ENCODE measurements at regions not wholly inside any gene's neighbourhood (a gene's known extent, or its start where the extent isn't known, plus 50 kb on each side); places are given as distances from the start of the nearest gene placed in this dataset.

DNA sequence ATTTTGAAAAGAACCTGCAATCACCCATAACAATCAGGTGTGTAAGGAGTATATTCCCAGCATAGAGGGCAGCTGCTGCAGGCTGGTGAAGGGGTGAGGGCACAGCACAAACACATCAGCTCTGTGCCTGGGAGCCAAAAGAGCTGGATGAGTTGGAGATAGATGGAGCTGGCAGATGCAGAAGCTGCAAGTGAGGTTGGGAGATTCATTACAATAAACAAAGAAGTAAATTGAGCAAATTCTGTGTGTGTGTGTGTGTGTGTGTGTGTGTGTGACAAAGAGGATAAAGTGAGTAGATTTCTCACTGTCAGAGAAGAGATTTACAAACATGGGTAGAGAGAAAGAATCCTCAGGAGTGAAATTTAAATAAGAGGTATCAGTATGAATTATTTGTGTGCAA, 994.7 kb downstream of the EPHA3 start:
- no peak for DNase-seq (ENCODE audit: low read depth, low spot score)
- Histone ChIP-seq H3K79me2 (ENCODE audit: control insufficient read depth, insufficient read depth, low read length) (no peaks in the 10 kb centered on the region), H3K9ac (replicated peaks; ENCODE audit: extremely low read depth, insufficient read depth, low read length) (no peak overlapping the region), H4K20me1 (replicated peaks; ENCODE audit: control insufficient read depth, extremely low read depth, insufficient read depth, low read length) (no peaks in the 10 kb centered on the region), H2AFZ (ENCODE audit: low read depth, low read length) (no peak overlapping the region), H3K4me1 (ENCODE audit: control insufficient read depth, extremely low read depth, insufficient read depth, low read length) (no peaks in the 10 kb centered on the region), H3K4me2 (ENCODE audit: insufficient read depth, low read length) (no peak overlapping the region), H3K27ac (ENCODE audit: insufficient read depth, low read depth, low read length) (no peak overlapping the region), H3K9me3 (replicated peaks; ENCODE audit: control insufficient read depth, insufficient read depth, low read length) (peaks cover 2% of the 10 kb centered on the region), H3K9me1 (replicated peaks; ENCODE audit: control insufficient read depth, extremely low read depth, insufficient read depth, low read length) (no peaks in the 10 kb centered on the region), H3K36me3 (ENCODE audit: control insufficient read depth in 2 of 2, extremely low read depth in 1 of 2, insufficient read depth in 2 of 2, low read length in 2 of 2) (no peaks in the 10 kb centered on the region), H3K27me3 (ENCODE audit: control insufficient read depth in 2 of 2, insufficient read depth in 2 of 2, low read length in 2 of 2) (no peaks in the 10 kb centered on the region), H3K4me3 (replicated peaks in 1 of 3; ENCODE audit: insufficient read depth in 1 of 3, low read depth in 1 of 3, low read length in 3 of 3) (no peak overlapping the region)
- FAIRE-seq = no peak
- dilution Hi-C loops (cut with MboI; ENCODE audit: extremely low pct_ligation_motif_present, low sequenced_read_pairs) = no loop called here
- intact Hi-C loops (cut with micrococcal nuclease) = no loop called here
- POLR2A ChIA-PET = no interaction called here
- CTCF ChIA-PET = no interaction called here
- TF ChIP-seq POLR2A (IDR thresholded peaks at IDR 0.05; ENCODE audit: low read depth, low read length) (no peak), JUN (IDR thresholded peaks at IDR 0.05; ENCODE audit: borderline replicate concordance, insufficient read depth, insufficient read length, low read depth) (no peak), GATA2 (IDR thresholded peaks at IDR 0.05; ENCODE audit: insufficient read depth, insufficient read length, low read depth, low read length) (no peak), POLR2AphosphoS5 (IDR thresholded peaks at IDR 0.05; ENCODE audit: insufficient read depth, low read depth, low read length) (no peak), EZH2 (IDR thresholded peaks at IDR 0.05; ENCODE audit: borderline replicate concordance, low read depth, low read length, severe bottlenecking) (no peak), MYC (IDR thresholded peaks at IDR 0.05; ENCODE audit: low read depth, low read length) (no peak)
- TF ChIP-seq, protein P1, sequence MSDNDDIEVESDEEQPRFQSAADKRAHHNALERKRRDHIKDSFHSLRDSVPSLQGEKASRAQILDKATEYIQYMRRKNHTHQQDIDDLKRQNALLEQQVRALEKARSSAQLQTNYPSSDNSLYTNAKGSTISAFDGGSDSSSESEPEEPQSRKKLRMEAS (IDR thresholded peaks at IDR 0.05; ENCODE audit: insufficient read depth, insufficient read length) = no peak
- no TSS peak for BruUV-seq (replicated peaks)

DNA sequence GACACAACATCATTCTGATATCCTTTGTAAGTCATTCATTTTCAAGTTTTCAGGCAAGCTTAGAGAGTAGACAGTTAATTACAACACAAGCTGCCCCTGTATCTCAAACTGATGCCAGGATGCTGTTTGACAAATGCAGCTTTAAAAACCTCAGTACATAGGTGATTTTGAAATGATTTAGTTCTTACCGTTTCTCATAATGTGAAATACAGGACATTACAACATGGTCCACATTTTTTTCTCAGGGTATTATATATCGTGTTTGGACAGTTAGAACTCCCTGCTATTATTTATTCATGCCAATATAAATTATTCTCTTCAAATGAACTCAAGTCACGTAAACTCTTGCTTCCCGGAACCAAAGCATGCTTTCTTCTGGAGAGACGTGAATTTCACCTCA, 1013.9 kb downstream of the EPHA3 start:
- H2AFZ ChIP-seq (ENCODE audit: low read depth, low read length) = no peak overlapping the region
- ChIA-PET CTCF (no interaction called here), POLR2A (no interaction called here)
- H3K4me1 ChIP-seq (ENCODE audit: control insufficient read depth, extremely low read depth, insufficient read depth, low read length) = no peaks in the 10 kb centered on the region
- H4K20me1 ChIP-seq (replicated peaks; ENCODE audit: control insufficient read depth, extremely low read depth, insufficient read depth, low read length) = no peaks in the 10 kb centered on the region
- no peak overlapping the region for H3K27ac ChIP-seq (ENCODE audit: insufficient read depth, low read depth, low read length)
- H3K9ac ChIP-seq (replicated peaks; ENCODE audit: extremely low read depth, insufficient read depth, low read length) = no peak overlapping the region
- H3K9me3 ChIP-seq (replicated peaks; ENCODE audit: control insufficient read depth, insufficient read depth, low read length) = peaks cover 5% of the 10 kb centered on the region
- DNase-seq (ENCODE audit: low read depth, low spot score) (no peak), FAIRE-seq (no peak)
- H3K9me1 ChIP-seq (replicated peaks; ENCODE audit: control insufficient read depth, extremely low read depth, insufficient read depth, low read length) = no peaks in the 10 kb centered on the region
- dilution Hi-C loops (cut with MboI; ENCODE audit: extremely low pct_ligation_motif_present, low sequenced_read_pairs) = no loop called here
- no peak overlapping the region for H3K4me3 ChIP-seq (replicated peaks in 1 of 3; ENCODE audit: insufficient read depth in 1 of 3, low read depth in 1 of 3, low read length in 3 of 3)
- no peaks in the 10 kb centered on the region for H3K79me2 ChIP-seq (ENCODE audit: control insufficient read depth, insufficient read depth, low read length)
- no peaks in the 10 kb centered on the region for H3K36me3 ChIP-seq (ENCODE audit: control insufficient read depth in 2 of 2, extremely low read depth in 1 of 2, insufficient read depth in 2 of 2, low read length in 2 of 2)
- no TSS peak for BruUV-seq (replicated peaks)
- intact Hi-C loops (cut with micrococcal nuclease) = no loop called here
- TF ChIP-seq, protein P2, sequence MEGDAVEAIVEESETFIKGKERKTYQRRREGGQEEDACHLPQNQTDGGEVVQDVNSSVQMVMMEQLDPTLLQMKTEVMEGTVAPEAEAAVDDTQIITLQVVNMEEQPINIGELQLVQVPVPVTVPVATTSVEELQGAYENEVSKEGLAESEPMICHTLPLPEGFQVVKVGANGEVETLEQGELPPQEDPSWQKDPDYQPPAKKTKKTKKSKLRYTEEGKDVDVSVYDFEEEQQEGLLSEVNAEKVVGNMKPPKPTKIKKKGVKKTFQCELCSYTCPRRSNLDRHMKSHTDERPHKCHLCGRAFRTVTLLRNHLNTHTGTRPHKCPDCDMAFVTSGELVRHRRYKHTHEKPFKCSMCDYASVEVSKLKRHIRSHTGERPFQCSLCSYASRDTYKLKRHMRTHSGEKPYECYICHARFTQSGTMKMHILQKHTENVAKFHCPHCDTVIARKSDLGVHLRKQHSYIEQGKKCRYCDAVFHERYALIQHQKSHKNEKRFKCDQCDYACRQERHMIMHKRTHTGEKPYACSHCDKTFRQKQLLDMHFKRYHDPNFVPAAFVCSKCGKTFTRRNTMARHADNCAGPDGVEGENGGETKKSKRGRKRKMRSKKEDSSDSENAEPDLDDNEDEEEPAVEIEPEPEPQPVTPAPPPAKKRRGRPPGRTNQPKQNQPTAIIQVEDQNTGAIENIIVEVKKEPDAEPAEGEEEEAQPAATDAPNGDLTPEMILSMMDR (IDR thresholded peaks at IDR 0.05; ENCODE audit: extremely low read depth in 1 of 2, insufficient read depth in 1 of 2, low read depth in 1 of 2, low read length in 2 of 2) = no peak
- TF ChIP-seq EZH2 (IDR thresholded peaks at IDR 0.05; ENCODE audit: borderline replicate concordance, low read depth, low read length, severe bottlenecking) (no peak), POLR2AphosphoS5 (IDR thresholded peaks at IDR 0.05; ENCODE audit: insufficient read depth, low read depth, low read length) (no peak)
- H3K4me2 ChIP-seq (ENCODE audit: insufficient read depth, low read length) = no peak overlapping the region
- no peaks in the 10 kb centered on the region for H3K27me3 ChIP-seq (ENCODE audit: control insufficient read depth in 2 of 2, insufficient read depth in 2 of 2, low read length in 2 of 2)

All from endothelial cell of umbilical vein (primary cell).